GM21447 (cell line): ENCODE measurements at regions not wholly inside any gene's neighbourhood (a gene's known extent, or its start where the extent isn't known, plus 50 kb on each side); places are given as distances from the start of the nearest gene placed in this dataset.

Experiments
- ATAC-seq: cut with Tn5 transposase; IDR thresholded peaks from one replicate; pipeline ENCODE4 v1.9.1; 2021; ENCODE audit not compliant: unreplicated experiment

- no peak for ATAC-seq
Measured at GRCh38 chr4:37160653-37161052, 83.9 kb upstream of the NWD2 start.

- ATAC-seq = no peak
Measured at GRCh38 chr4:37165844-37166243, 78.7 kb upstream of the NWD2 start.

- no peak for ATAC-seq
Measured at GRCh38 chr4:37169956-37170355, 74.6 kb upstream of the NWD2 start.

- ATAC-seq = no peak
Measured at GRCh38 chr4:37188100-37188499, 56.4 kb upstream of the NWD2 start.
